ENCODE measurements at regions not wholly inside any gene's neighbourhood (a gene's known extent, or its start where the extent isn't known, plus 50 kb on each side); places are given as distances from the start of the nearest gene placed in this dataset.

DNA sequence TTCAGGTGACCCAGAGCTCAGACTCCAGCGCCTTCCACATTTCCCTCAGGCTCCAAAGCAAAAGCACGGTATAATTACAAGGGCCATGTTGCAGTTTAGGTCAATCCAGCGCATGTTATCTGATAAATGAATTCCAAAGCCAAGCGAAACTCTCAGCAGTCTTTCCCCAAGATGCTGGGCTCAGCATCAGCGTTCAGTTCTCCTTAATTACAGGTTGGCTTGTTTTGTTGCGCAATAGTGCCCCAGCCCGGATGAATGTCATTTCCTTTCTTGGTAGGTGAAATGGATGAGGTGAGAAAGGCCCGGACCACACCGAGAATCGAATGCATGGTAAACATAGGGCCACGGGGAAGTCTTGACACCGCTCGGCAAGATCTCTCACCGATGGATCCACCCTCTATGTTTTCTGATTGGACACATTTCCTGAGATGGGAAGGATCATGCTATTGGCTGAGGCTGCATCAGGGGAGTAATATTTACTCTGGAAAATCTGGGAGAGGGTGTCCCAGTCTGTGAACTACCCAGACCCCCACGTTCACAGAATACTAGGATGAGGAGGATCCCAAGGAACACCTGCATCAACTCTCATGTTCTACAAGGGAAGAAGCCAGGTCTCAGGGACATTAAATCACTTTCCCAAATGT lies 221.2 kb upstream of the ANKRD55 start:
- no peak for TF ChIP-seq EP300 (IDR thresholded peaks at IDR 0.05)
- TF ChIP-seq, protein P1, sequence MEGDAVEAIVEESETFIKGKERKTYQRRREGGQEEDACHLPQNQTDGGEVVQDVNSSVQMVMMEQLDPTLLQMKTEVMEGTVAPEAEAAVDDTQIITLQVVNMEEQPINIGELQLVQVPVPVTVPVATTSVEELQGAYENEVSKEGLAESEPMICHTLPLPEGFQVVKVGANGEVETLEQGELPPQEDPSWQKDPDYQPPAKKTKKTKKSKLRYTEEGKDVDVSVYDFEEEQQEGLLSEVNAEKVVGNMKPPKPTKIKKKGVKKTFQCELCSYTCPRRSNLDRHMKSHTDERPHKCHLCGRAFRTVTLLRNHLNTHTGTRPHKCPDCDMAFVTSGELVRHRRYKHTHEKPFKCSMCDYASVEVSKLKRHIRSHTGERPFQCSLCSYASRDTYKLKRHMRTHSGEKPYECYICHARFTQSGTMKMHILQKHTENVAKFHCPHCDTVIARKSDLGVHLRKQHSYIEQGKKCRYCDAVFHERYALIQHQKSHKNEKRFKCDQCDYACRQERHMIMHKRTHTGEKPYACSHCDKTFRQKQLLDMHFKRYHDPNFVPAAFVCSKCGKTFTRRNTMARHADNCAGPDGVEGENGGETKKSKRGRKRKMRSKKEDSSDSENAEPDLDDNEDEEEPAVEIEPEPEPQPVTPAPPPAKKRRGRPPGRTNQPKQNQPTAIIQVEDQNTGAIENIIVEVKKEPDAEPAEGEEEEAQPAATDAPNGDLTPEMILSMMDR (IDR thresholded peaks at IDR 0.05) = no peak
- no peak for TF ChIP-seq POLR2A (IDR thresholded peaks at IDR 0.05)
- no peaks in the 10 kb centered on the region for H3K9me3 ChIP-seq
- H3K4me3 ChIP-seq = no peak overlapping the region
- no peaks in the 10 kb centered on the region for H3K36me3 ChIP-seq
- no peaks in the 10 kb centered on the region for H3K4me1 ChIP-seq
- DNase-seq (peak in 1 of 2 donors; percentile 31), ATAC-seq (ENCODE audit: low FRiP score in 2 of 2) (no peak)
- H3K27ac ChIP-seq = no peak overlapping the region
- H3K27me3 ChIP-seq = no peaks in the 10 kb centered on the region
- 87 to 93% methylated on average over 13 to 15 of the region's 15 CpGs for WGBS, 2 donors

GRCh38 chr5:56451742-56452141 lies 218.6 kb upstream of the ANKRD55 start:
- DNase-seq (no peak), ATAC-seq (ENCODE audit: low FRiP score in 2 of 2) (no peak)
- Histone ChIP-seq H3K27ac (no peak overlapping the region), H3K9me3 (no peaks in the 10 kb centered on the region), H3K4me1 (no peaks in the 10 kb centered on the region), H3K4me3 (no peak overlapping the region), H3K27me3 (no peaks in the 10 kb centered on the region), H3K36me3 (no peaks in the 10 kb centered on the region)
- 87 to 95% methylated on average over 7 of the region's 7 CpGs for WGBS, 2 donors
- TF ChIP-seq, protein P1 (IDR thresholded peaks at IDR 0.05) = no peak
- TF ChIP-seq EP300 (IDR thresholded peaks at IDR 0.05) (no peak), POLR2AphosphoS5 (IDR thresholded peaks at IDR 0.05) (no peak), POLR2A (IDR thresholded peaks at IDR 0.05) (no peak)

- H3K9me3 ChIP-seq = no peaks in the 10 kb centered on the region
- no peak overlapping the region for H3K4me3 ChIP-seq
- no peaks in the 10 kb centered on the region for H3K36me3 ChIP-seq
- H3K27me3 ChIP-seq = no peaks in the 10 kb centered on the region
- DNase-seq (no peak), ATAC-seq (ENCODE audit: low FRiP score in 2 of 2) (no peak)
- H3K4me1 ChIP-seq = no peaks in the 10 kb centered on the region
- TF ChIP-seq POLR2A (IDR thresholded peaks at IDR 0.05) = no peak
- TF ChIP-seq, protein P1 (IDR thresholded peaks at IDR 0.05) = no peak
- WGBS, 2 donors = 86 to 89% methylated on average over 8 of the region's 8 CpGs
- H3K27ac ChIP-seq = no peak overlapping the region
Measured at GRCh38 chr5:56450766-56451165, 217.6 kb upstream of the ANKRD55 start.

GRCh38 chr5:56449071-56449640 lies 216.0 kb upstream of the ANKRD55 start:
- WGBS, 2 donors = 91 to 96% methylated on average over 4 to 7 of the region's 7 CpGs
- ATAC-seq (ENCODE audit: low FRiP score in 2 of 2) (no peak), DNase-seq (no peak)
- H3K4me1 ChIP-seq = no peaks in the 10 kb centered on the region
- TF ChIP-seq POLR2AphosphoS5 (IDR thresholded peaks at IDR 0.05) (no peak), EP300 (IDR thresholded peaks at IDR 0.05) (no peak), POLR2A (IDR thresholded peaks at IDR 0.05) (no peak)
- TF ChIP-seq, protein P1 (IDR thresholded peaks at IDR 0.05) = no peak
- no peaks in the 10 kb centered on the region for H3K9me3 ChIP-seq
- no peak overlapping the region for H3K4me3 ChIP-seq
- no peaks in the 10 kb centered on the region for H3K27me3 ChIP-seq
- no peaks in the 10 kb centered on the region for H3K36me3 ChIP-seq
- no peak overlapping the region for H3K27ac ChIP-seq

DNA sequence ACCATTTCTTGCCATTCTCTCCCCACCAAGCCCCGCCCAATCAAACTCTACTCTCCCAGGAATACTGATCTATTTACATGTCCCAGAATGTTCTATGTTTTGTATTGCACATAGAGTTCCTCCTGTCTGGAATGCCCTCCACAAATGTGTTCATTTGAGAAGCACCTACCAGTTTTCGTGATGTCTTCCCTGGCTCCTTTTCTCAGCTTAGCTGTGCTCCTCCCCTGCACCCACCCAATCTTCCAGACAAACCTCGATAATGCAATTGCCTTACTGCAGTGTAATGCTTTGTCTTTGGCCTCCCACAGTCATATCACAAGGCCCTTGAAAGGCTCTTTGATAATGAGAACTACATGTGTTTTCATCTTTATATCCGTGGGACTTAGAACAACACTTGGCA lies 214.5 kb upstream of the ANKRD55 start:
- ATAC-seq (ENCODE audit: low FRiP score in 2 of 2) (no peak), DNase-seq (no peak)
- H3K4me3 ChIP-seq = no peak overlapping the region
- WGBS, 2 donors = 83 to 92% methylated on average over 4 of the region's 4 CpGs
- TF ChIP-seq POLR2AphosphoS5 (IDR thresholded peaks at IDR 0.05) (no peak), POLR2A (IDR thresholded peaks at IDR 0.05) (no peak), EP300 (IDR thresholded peaks at IDR 0.05) (no peak)
- TF ChIP-seq, protein P1 (IDR thresholded peaks at IDR 0.05) = no peak
- no peaks in the 10 kb centered on the region for H3K36me3 ChIP-seq
- H3K27me3 ChIP-seq = no peaks in the 10 kb centered on the region
- H3K4me1 ChIP-seq = no peaks in the 10 kb centered on the region
- no peak overlapping the region for H3K27ac ChIP-seq
- no peaks in the 10 kb centered on the region for H3K9me3 ChIP-seq

Data from upper lobe of left lung (tissue), 6 donors.